ENCODE measurements at regions not wholly inside any gene's neighbourhood (a gene's known extent, or its start where the extent isn't known, plus 50 kb on each side); places are given as distances from the start of the nearest gene placed in this dataset.

DNA sequence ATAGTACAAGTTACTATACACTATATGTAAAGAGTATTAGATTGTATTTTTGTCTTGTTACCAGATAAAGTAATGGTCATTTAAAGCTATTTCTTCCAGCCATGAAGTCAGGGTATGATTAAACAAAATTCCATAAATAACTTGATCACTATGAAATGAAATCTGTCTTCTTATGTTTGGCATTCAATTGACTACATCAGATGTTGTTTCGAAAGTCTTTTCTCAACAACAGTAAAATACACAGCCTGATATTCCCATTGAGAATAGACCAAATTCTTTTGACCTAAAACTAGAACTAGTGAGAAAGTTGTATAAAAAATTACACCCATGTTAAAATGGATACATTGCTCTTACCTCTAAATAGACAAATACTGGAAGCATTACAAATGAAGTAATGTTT lies 134.6 kb upstream of the ADAMTS5 start:
- TF ChIP-seq, protein P1, sequence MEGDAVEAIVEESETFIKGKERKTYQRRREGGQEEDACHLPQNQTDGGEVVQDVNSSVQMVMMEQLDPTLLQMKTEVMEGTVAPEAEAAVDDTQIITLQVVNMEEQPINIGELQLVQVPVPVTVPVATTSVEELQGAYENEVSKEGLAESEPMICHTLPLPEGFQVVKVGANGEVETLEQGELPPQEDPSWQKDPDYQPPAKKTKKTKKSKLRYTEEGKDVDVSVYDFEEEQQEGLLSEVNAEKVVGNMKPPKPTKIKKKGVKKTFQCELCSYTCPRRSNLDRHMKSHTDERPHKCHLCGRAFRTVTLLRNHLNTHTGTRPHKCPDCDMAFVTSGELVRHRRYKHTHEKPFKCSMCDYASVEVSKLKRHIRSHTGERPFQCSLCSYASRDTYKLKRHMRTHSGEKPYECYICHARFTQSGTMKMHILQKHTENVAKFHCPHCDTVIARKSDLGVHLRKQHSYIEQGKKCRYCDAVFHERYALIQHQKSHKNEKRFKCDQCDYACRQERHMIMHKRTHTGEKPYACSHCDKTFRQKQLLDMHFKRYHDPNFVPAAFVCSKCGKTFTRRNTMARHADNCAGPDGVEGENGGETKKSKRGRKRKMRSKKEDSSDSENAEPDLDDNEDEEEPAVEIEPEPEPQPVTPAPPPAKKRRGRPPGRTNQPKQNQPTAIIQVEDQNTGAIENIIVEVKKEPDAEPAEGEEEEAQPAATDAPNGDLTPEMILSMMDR (IDR thresholded peaks at IDR 0.05), result no peak
- no peak for TF ChIP-seq POLR2A (IDR thresholded peaks at IDR 0.05)
